ENCODE measurements at regions not wholly inside any gene's neighbourhood (a gene's known extent, or its start where the extent isn't known, plus 50 kb on each side); places are given as distances from the start of the nearest gene placed in this dataset.
A peak's percentile ranks its signal among the peaks of the same experiment; 100 is the strongest.
"Not testable (repeated sequence)": the region's sequence is repeated elsewhere in the genome, so short reads cannot be mapped to it uniquely, and the experiment has no call there.

GRCh38 chr7:67662804-67663203 is 666.2 kb downstream of the TYW1 start:
- Histone ChIP-seq H3K27ac (no peak overlapping the region), H3K27me3 (no peaks in the 10 kb centered on the region), H3K4me3 (no peak overlapping the region), H3K36me3 (no peaks in the 10 kb centered on the region), H3K9me3 (no peaks in the 10 kb centered on the region), H3K4me1 (peaks cover 0 to 8% (median 2%) of the 10 kb centered on the region in 4 donors)
- ATAC-seq (no peak), DNase-seq (no peak)
- intact Hi-C loops (cut with DNase I): no loop called here
- 67% methylated on average over 1 of the region's 1 CpG for WGBS (ENCODE audit: insufficient coverage, low coverage, low lambda C conversion rate, missing lambda C conversion rate)
- TF ChIP-seq CTCF (IDR thresholded peaks at IDR 0.05): no peak
- TF ChIP-seq POLR2A (IDR thresholded peaks at IDR 0.05): no peak

- no peak overlapping the region for H3K27ac ChIP-seq
- H3K4me3 ChIP-seq: no peak overlapping the region
- no peaks in the 10 kb centered on the region for H3K36me3 ChIP-seq
- ATAC-seq (no peak), DNase-seq (no peak)
- H3K27me3 ChIP-seq: no peaks in the 10 kb centered on the region
- no peak for TF ChIP-seq CTCF (IDR thresholded peaks at IDR 0.05)
- TF ChIP-seq POLR2A (IDR thresholded peaks at IDR 0.05): no peak
- intact Hi-C loops (cut with DNase I): no loop called here
- peaks cover 0 to 8% (median 2%) of the 10 kb centered on the region in 4 donors for H3K4me1 ChIP-seq
- 57% methylated on average over 1 of the region's 1 CpG for WGBS (ENCODE audit: insufficient coverage, low coverage, low lambda C conversion rate, missing lambda C conversion rate)
- H3K9me3 ChIP-seq: no peaks in the 10 kb centered on the region
These were observed 667.0 kb downstream of the TYW1 start for GRCh38 chr7:67663644-67664043.

- peak in 1 of 3 donors; percentile 51 for DNase-seq
- ATAC-seq: peak; percentile 90 to 97 (median 92)
- H3K9me3 ChIP-seq: not testable (repeated sequence)
These were observed 669.7 kb downstream of the TYW1 start for GRCh38 chr7:67666359-67666758.

GRCh38 chr7:67671006-67671548 is 674.4 kb downstream of the TYW1 start:
- ATAC-seq: no peak
- no peaks in the 10 kb centered on the region for H3K36me3 ChIP-seq
- no peaks in the 10 kb centered on the region for H3K9me3 ChIP-seq
- no peak overlapping the region for H3K4me3 ChIP-seq
- 88% methylated on average over 2 of the region's 4 CpGs for WGBS (ENCODE audit: insufficient coverage, low coverage, low lambda C conversion rate, missing lambda C conversion rate)
- TF ChIP-seq CTCF (IDR thresholded peaks at IDR 0.05) (no peak), POLR2A (IDR thresholded peaks at IDR 0.05) (no peak)
- no peak for DNase-seq
- intact Hi-C loops (cut with DNase I): no loop called here
- no peak overlapping the region for H3K27ac ChIP-seq
- no peaks in the 10 kb centered on the region for H3K27me3 ChIP-seq
- peaks cover 0 to 5% (median 0%) of the 10 kb centered on the region in 4 donors for H3K4me1 ChIP-seq

More at GRCh38 chr7:67666359-67666758, 669.7 kb downstream of the TYW1 start:
- intact Hi-C loops (cut with DNase I); H3K27me3 ChIP-seq; H3K4me1 ChIP-seq; H3K36me3 ChIP-seq; H3K4me3 ChIP-seq; H3K27ac ChIP-seq: not testable (repeated sequence)
- WGBS (ENCODE audit: insufficient coverage, low coverage, low lambda C conversion rate, missing lambda C conversion rate): 4% methylated on average over 2 of the region's 4 CpGs

GRCh38 chr7:67673861-67674260 is 677.2 kb downstream of the TYW1 start:
- DNase-seq: no peak
- 64% methylated on average over 3 of the region's 3 CpGs for WGBS (ENCODE audit: insufficient coverage, low coverage, low lambda C conversion rate, missing lambda C conversion rate)

GRCh38 chr7:67674862-67675261 is 678.2 kb downstream of the TYW1 start:
- ATAC-seq; H3K9me3 ChIP-seq; H3K27me3 ChIP-seq; H3K4me3 ChIP-seq; H3K4me1 ChIP-seq; DNase-seq; H3K36me3 ChIP-seq; intact Hi-C loops (cut with DNase I); H3K27ac ChIP-seq: not testable (repeated sequence)
- WGBS (ENCODE audit: insufficient coverage, low coverage, low lambda C conversion rate, missing lambda C conversion rate): 93% methylated on average over 2 of the region's 5 CpGs

More at GRCh38 chr7:67673861-67674260, 677.2 kb downstream of the TYW1 start:
- Histone ChIP-seq H3K4me1 (no peaks in the 10 kb centered on the region), H3K9me3 (no peaks in the 10 kb centered on the region), H3K36me3 (no peaks in the 10 kb centered on the region), H3K4me3 (no peak overlapping the region), H3K27ac (no peak overlapping the region), H3K27me3 (no peaks in the 10 kb centered on the region)
- no peak for TF ChIP-seq CTCF (IDR thresholded peaks at IDR 0.05)
- TF ChIP-seq POLR2A (IDR thresholded peaks at IDR 0.05): no peak
- intact Hi-C loops (cut with DNase I): no loop called here
- no peak for ATAC-seq
